ENCODE measurements at regions not wholly inside any gene's neighbourhood (a gene's known extent, or its start where the extent isn't known, plus 50 kb on each side); places are given as distances from the start of the nearest gene placed in this dataset.

DNA sequence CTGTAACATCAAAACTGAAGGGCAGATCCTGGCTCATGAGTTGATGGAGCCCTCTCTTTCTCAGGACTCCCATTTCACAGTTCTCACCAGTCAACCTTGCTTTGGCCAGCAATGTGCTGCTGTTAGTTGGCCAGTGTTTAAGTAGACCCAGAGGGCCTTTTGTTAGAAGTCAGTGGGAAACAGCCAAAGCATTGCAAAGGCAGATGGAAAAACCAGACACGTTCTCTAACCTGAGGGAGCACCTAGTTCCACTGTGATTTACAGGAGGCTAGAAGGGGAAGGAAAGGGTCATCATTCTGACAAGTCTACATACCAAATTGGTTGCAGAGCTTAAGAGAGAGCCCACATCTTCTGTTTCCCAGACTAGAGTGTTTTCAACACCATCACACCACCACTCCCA is 196.4 kb downstream of the OPA1 start:
- Mint-ChIP-seq H3K27me3 (peaks cover 4 to 13% of the 10 kb centered on the region in 2 donors), H3K9me3 (no peaks in the 10 kb centered on the region), H3K36me3 (no peaks in the 10 kb centered on the region), H3K27ac (no peak overlapping the region), H3K4me1 (no peaks in the 10 kb centered on the region), H3K4me3 (no peak overlapping the region)
- no peak overlapping the region for H3K27ac ChIP-seq (ENCODE audit: low read depth, low read length)
- no peaks in the 10 kb centered on the region for H3K27me3 ChIP-seq (ENCODE audit: insufficient read depth, low read length)
- no peaks in the 10 kb centered on the region for H3K36me3 ChIP-seq (ENCODE audit: insufficient read depth, low read length)
- ChIA-PET CTCF (ENCODE audit: partially characterized antibody) (no interaction called here), POLR2A (ENCODE audit: partially characterized antibody) (no interaction called here)
- no peaks in the 10 kb centered on the region for H3K9me3 ChIP-seq (ENCODE audit: control insufficient read depth in 1 of 2, low read length in 2 of 2)
- H3K4me1 ChIP-seq (ENCODE audit: insufficient read depth, low read length), result no peaks in the 10 kb centered on the region
- no peak overlapping the region for H3K4me3 ChIP-seq (ENCODE audit: low read length in 2 of 2)
- DNase-seq, result no peak
- intact Hi-C loops (cut with micrococcal nuclease), result no loop called here

DNA sequence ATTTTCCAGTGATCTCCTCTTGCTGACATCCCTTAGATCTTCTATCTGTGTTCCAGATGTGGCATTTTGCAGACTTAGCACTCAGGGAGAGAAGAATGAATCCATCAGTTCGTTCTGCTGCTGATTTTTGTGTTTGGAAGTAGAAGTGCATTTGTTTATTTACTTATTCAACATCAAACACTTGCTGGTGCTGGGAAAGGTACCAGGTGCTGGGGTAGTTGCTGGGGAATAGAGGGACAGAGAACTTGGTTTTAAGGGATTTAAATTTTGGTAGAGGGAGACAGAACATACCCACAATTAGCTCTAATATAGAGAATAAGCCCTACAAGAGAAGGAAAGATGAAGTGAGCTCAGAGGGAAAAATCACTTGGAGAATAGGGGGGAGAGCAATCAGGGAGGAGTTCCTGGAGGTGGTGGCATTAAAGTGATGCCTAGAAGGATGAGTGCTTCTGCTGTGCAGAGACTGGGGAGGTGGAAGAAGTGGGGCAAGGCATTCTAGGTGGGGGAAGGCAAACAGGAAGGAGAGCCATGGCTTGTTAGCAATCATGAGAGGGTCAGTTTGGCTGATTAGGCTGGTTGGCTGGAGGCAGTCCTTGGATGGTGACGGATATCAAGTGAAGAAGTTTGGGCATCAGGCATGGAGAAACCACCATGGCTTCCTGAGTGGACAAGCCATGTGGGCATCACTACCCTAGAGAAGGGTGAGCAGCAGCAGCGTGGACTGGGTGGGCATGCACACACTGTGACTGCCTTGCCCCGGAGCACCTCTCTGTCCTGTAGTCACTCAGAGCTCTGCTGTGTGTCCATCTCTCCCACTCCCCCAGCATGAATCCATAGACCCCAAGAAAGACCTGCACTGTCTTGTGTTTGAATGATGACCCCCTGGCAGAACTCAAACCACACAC is 197.3 kb downstream of the OPA1 start:
- POLR2A ChIA-PET (ENCODE audit: partially characterized antibody), result no interaction called here
- Mint-ChIP-seq H3K4me3 (no peak overlapping the region), H3K4me1 (no peaks in the 10 kb centered on the region), H3K36me3 (no peaks in the 10 kb centered on the region), H3K27ac (no peak overlapping the region), H3K9me3 (no peaks in the 10 kb centered on the region), H3K27me3 (peaks cover 5 to 12% of the 10 kb centered on the region in 2 donors)
- intact Hi-C loops (cut with micrococcal nuclease), result no loop called here
- CTCF ChIA-PET (ENCODE audit: partially characterized antibody), result no interaction called here
- no peaks in the 10 kb centered on the region for H3K9me3 ChIP-seq (ENCODE audit: control insufficient read depth in 1 of 2, low read length in 2 of 2)
- H3K4me3 ChIP-seq (ENCODE audit: low read length in 2 of 2), result no peak overlapping the region
- H3K4me1 ChIP-seq (ENCODE audit: insufficient read depth, low read length), result no peaks in the 10 kb centered on the region
- DNase-seq, result no peak
- H3K36me3 ChIP-seq (ENCODE audit: insufficient read depth, low read length), result no peaks in the 10 kb centered on the region
- no peaks in the 10 kb centered on the region for H3K27me3 ChIP-seq (ENCODE audit: insufficient read depth, low read length)
- H3K27ac ChIP-seq (ENCODE audit: low read depth, low read length), result no peak overlapping the region

DNA sequence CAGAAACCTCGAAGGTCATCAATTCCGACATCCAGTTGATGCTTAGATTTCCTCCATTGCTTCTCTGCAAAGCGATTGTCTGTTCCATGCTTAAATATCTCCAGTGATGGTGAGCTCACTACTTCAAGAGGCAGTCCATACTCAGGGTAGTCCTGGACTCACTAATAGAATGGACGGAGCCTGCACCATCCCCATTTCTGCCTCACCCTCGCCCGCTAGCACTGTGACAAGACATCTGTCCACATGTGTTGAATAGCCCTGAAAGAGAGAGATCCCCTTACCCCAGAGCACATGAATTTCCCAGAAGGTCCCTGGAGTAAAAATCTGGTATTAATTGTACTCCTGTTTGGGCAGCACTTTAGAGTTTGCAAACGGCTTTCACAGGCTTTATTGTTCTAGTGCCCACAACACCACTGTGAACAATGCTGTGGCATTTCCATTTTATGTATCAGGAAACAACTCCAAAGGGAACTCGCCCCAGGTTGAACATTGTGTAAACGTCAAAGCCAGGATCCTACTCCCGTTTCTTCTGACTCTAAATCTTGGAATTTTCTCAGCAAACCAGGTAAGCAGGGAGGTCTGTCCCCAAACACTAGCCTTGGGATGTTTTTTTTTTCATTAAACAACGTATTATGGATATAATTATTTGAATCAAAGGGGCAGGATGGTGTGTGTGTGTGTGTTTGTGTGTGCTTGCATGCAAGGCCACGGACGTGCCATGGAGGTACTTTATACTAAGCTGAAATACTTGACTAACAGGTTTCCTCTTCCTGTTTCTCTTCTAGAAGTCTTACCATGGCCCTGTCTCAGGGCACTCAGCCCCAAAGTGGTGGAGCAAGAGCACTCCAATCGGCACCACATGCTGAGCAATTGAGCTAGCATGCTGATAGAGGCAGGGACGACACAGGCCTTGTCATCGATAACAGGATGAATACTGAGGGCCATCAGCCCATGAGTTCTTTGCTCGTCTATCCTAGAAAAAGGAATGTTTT is 198.3 kb downstream of the OPA1 start:
- Mint-ChIP-seq H3K9me3 (no peaks in the 10 kb centered on the region), H3K36me3 (no peaks in the 10 kb centered on the region), H3K4me3 (no peak overlapping the region), H3K27me3 (peaks cover 7 to 12% of the 10 kb centered on the region in 2 donors), H3K27ac (no peak overlapping the region), H3K4me1 (no peaks in the 10 kb centered on the region)
- ChIA-PET CTCF (ENCODE audit: partially characterized antibody) (no interaction called here), POLR2A (ENCODE audit: partially characterized antibody) (no interaction called here)
- Histone ChIP-seq H3K4me3 (ENCODE audit: low read length in 2 of 2) (no peak overlapping the region), H3K9me3 (ENCODE audit: control insufficient read depth in 1 of 2, low read length in 2 of 2) (no peaks in the 10 kb centered on the region), H3K27me3 (ENCODE audit: insufficient read depth, low read length) (no peaks in the 10 kb centered on the region), H3K36me3 (ENCODE audit: insufficient read depth, low read length) (no peaks in the 10 kb centered on the region), H3K4me1 (ENCODE audit: insufficient read depth, low read length) (no peaks in the 10 kb centered on the region), H3K27ac (ENCODE audit: low read depth, low read length) (no peak overlapping the region)
- intact Hi-C loops (cut with micrococcal nuclease), result no loop called here
- no peak for DNase-seq

DNA sequence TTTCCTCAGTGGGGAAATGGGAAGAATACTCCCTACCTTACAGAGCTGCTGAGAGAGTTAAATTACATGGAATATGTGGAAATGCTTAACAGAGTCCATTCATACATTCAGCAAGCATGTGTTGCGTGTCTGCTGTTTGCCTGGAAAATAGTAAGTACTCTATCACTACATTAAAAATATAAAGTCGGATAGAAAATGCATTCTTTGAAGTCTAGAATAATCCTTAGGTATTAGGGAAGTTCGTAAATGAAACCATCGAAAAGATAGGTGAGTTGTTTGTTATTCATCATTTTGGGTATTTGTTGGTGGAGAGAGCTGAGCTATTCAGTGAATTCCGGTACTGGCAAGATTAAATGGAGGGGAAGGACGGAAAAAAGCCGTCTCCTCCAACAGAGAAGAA is 200.1 kb downstream of the OPA1 start:
- intact Hi-C loops (cut with micrococcal nuclease), result no loop called here
- Mint-ChIP-seq H3K36me3 (no peaks in the 10 kb centered on the region), H3K27ac (no peak overlapping the region), H3K4me3 (no peak overlapping the region), H3K27me3 (peaks cover 7 to 12% of the 10 kb centered on the region in 2 donors), H3K9me3 (no peaks in the 10 kb centered on the region), H3K4me1 (no peaks in the 10 kb centered on the region)
- Histone ChIP-seq H3K4me1 (ENCODE audit: insufficient read depth, low read length) (no peaks in the 10 kb centered on the region), H3K4me3 (ENCODE audit: low read length in 2 of 2) (no peak overlapping the region), H3K27me3 (ENCODE audit: insufficient read depth, low read length) (no peaks in the 10 kb centered on the region), H3K27ac (ENCODE audit: low read depth, low read length) (no peak overlapping the region), H3K36me3 (ENCODE audit: insufficient read depth, low read length) (no peaks in the 10 kb centered on the region), H3K9me3 (ENCODE audit: control insufficient read depth in 1 of 2, low read length in 2 of 2) (no peaks in the 10 kb centered on the region)
- POLR2A ChIA-PET (ENCODE audit: partially characterized antibody), result no interaction called here
- CTCF ChIA-PET (ENCODE audit: partially characterized antibody), result no interaction called here
- no peak for DNase-seq

DNA sequence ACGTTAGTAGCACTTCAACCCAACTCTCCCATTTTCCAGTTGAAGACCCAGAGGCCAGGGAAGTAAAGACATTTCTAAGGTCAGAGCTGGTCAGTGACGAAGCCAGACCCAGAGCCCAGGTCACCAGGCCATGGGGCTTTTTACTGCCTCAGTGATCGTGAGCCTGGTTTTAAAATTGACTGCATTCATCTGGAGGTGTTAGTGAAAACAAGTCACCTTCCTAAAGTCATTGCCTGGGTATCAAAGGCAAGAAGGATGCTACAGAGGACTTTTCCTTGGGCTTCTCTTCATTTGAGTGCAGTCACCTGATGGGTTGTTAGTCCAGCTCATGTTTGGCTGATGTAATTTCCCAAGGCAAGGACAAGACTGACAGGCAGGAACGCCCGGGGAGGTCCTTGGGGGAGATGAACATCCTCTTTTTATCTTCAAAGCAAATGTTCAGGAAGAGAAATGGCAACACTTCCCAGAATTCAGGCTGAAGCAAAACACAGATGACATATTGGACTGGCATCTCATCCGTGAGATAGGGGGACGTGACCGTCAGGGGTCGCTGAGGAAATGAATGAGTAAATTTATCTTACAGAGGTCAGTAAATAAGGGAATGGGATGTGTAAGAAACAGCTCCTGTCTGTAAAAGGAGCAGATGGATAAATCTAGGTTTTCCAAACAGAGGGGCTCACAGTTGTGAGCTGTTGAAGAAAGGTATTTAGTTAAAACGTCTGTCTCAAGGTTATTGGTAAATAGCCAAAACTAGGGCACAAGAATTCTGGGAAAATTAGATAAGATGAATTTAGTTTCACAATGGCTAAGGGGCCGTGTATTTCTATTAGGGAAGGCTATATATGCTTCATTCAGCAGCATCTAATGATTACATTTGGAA is 201.2 kb downstream of the OPA1 start:
- intact Hi-C loops (cut with micrococcal nuclease), result no loop called here
- H3K9me3 Mint-ChIP-seq, result no peaks in the 10 kb centered on the region
- H3K4me3 Mint-ChIP-seq, result no peak overlapping the region
- H3K27ac ChIP-seq (ENCODE audit: low read depth, low read length), result no peak overlapping the region
- POLR2A ChIA-PET (ENCODE audit: partially characterized antibody), result no interaction called here
- no peak for DNase-seq
- no peaks in the 10 kb centered on the region for H3K36me3 Mint-ChIP-seq
- H3K36me3 ChIP-seq (ENCODE audit: insufficient read depth, low read length), result no peaks in the 10 kb centered on the region
- no peaks in the 10 kb centered on the region for H3K9me3 ChIP-seq (ENCODE audit: control insufficient read depth in 1 of 2, low read length in 2 of 2)
- CTCF ChIA-PET (ENCODE audit: partially characterized antibody), result no interaction called here
- no peaks in the 10 kb centered on the region for H3K27me3 ChIP-seq (ENCODE audit: insufficient read depth, low read length)
- no peak overlapping the region for H3K27ac Mint-ChIP-seq
- H3K4me3 ChIP-seq (ENCODE audit: low read length in 2 of 2), result no peak overlapping the region
- H3K4me1 ChIP-seq (ENCODE audit: insufficient read depth, low read length), result no peaks in the 10 kb centered on the region
- H3K27me3 Mint-ChIP-seq, result peaks cover 7 to 12% of the 10 kb centered on the region in 2 donors
- H3K4me1 Mint-ChIP-seq, result no peaks in the 10 kb centered on the region

DNA sequence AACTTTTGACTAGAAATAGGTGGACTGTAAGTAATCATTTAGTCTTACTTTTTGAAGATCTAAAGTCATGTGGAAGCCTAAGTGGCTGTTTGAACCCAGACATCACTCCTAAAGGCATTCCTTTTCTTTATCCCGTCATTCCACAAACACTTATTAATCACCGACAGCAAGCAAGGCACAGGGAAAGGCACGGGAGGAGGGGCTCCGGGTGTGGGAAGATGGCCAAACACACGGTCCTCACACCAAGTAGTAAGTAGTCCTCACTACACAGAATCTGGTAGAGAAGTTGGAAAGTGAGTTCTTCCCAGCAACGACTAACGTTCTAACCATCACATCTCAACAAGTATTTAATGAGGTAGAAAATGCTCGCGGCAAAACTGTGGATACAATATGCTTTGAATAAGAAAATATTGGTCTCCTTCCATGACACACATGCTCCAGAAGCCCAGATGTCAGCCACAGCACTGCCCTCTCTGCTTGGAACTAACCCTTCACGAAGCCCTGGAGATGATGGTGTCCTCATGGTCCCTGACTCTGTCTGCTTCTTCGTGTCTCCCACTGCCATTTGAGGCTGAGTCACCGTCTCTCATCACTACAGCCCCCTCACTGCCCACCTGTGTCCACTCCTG is 202.2 kb downstream of the OPA1 start:
- CTCF ChIA-PET (ENCODE audit: partially characterized antibody), result no interaction called here
- DNase-seq, result no peak
- H3K27ac Mint-ChIP-seq, result no peak overlapping the region
- POLR2A ChIA-PET (ENCODE audit: partially characterized antibody), result no interaction called here
- H3K4me3 Mint-ChIP-seq, result no peak overlapping the region
- no peaks in the 10 kb centered on the region for H3K36me3 Mint-ChIP-seq
- H3K4me1 Mint-ChIP-seq, result no peaks in the 10 kb centered on the region
- peaks cover 7 to 12% of the 10 kb centered on the region in 2 donors for H3K27me3 Mint-ChIP-seq
- H3K4me3 ChIP-seq (ENCODE audit: low read length in 2 of 2), result no peak overlapping the region
- H3K9me3 ChIP-seq (ENCODE audit: control insufficient read depth in 1 of 2, low read length in 2 of 2), result no peaks in the 10 kb centered on the region
- intact Hi-C loops (cut with micrococcal nuclease), result no loop called here
- no peak overlapping the region for H3K27ac ChIP-seq (ENCODE audit: low read depth, low read length)
- H3K36me3 ChIP-seq (ENCODE audit: insufficient read depth, low read length), result no peaks in the 10 kb centered on the region
- H3K4me1 ChIP-seq (ENCODE audit: insufficient read depth, low read length), result no peaks in the 10 kb centered on the region
- H3K9me3 Mint-ChIP-seq, result no peaks in the 10 kb centered on the region
- no peaks in the 10 kb centered on the region for H3K27me3 ChIP-seq (ENCODE audit: insufficient read depth, low read length)

All from CD4-positive, alpha-beta memory T cell (primary cell).